Kidney epithelial cell (primary cell): ENCODE measurements at regions not wholly inside any gene's neighbourhood (a gene's known extent, or its start where the extent isn't known, plus 50 kb on each side); places are given as distances from the start of the nearest gene placed in this dataset.

ENCODE experiments used
- DNase-seq: peaks from one replicate; pipeline ENCODE4 v3.0.0-alpha.2; 2010; ENCODE audit warnings: low read depth
- H3K27me3 ChIP-seq: 2 replicates; pipeline ENCODE4 v1.6.0; 2011; ENCODE audit warnings: low read length; ENCODE audit not compliant: control insufficient read depth, insufficient read depth
- H3K36me3 ChIP-seq: 2 replicates; pipeline ENCODE4 v1.5.1; 2011; ENCODE audit warnings: low read length; ENCODE audit not compliant: control insufficient read depth, insufficient read depth
- H3K4me3 ChIP-seq: 2 replicates; pipeline ENCODE4 v1.5.1; 2011; ENCODE audit warnings: low read depth, mild to moderate bottlenecking, control low read depth, low read length
- TF ChIP-seq, protein P1 (sequence below): IDR thresholded peaks from 2 replicates; pipeline ENCODE4 v1.5.1; 2011; ENCODE audit warnings: mild to moderate bottlenecking, moderate library complexity, low read length, control low read depth, inconsistent platforms; ENCODE audit not compliant: insufficient read depth, poor library complexity, severe bottlenecking

DNA sequence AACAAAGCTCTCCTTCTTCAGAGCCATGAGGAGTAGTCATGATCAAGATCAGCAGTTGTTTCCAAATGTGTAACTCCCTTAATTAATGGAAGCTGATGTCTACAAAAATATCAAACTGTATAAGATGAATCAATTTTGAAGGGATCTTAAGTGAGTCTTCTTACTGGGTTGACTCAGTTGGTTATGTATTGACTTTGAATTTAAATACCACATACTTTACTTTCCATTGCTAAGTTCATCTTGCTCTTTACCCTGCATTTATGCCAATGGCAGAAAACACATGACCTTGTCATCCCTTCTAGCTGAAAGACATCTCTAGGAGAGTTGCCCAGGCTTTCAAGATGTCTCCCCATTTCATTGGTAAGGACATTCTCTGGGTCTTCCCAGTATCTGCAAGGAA lies 123.2 kb upstream of the STMND1 start:
- Histone ChIP-seq H3K36me3 (no peaks in the 10 kb centered on the region), H3K4me3 (no peak overlapping the region), H3K27me3 (peaks cover 9% of the 10 kb centered on the region)
- DNase-seq = no peak
- TF ChIP-seq, protein P1, sequence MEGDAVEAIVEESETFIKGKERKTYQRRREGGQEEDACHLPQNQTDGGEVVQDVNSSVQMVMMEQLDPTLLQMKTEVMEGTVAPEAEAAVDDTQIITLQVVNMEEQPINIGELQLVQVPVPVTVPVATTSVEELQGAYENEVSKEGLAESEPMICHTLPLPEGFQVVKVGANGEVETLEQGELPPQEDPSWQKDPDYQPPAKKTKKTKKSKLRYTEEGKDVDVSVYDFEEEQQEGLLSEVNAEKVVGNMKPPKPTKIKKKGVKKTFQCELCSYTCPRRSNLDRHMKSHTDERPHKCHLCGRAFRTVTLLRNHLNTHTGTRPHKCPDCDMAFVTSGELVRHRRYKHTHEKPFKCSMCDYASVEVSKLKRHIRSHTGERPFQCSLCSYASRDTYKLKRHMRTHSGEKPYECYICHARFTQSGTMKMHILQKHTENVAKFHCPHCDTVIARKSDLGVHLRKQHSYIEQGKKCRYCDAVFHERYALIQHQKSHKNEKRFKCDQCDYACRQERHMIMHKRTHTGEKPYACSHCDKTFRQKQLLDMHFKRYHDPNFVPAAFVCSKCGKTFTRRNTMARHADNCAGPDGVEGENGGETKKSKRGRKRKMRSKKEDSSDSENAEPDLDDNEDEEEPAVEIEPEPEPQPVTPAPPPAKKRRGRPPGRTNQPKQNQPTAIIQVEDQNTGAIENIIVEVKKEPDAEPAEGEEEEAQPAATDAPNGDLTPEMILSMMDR = no peak

DNA sequence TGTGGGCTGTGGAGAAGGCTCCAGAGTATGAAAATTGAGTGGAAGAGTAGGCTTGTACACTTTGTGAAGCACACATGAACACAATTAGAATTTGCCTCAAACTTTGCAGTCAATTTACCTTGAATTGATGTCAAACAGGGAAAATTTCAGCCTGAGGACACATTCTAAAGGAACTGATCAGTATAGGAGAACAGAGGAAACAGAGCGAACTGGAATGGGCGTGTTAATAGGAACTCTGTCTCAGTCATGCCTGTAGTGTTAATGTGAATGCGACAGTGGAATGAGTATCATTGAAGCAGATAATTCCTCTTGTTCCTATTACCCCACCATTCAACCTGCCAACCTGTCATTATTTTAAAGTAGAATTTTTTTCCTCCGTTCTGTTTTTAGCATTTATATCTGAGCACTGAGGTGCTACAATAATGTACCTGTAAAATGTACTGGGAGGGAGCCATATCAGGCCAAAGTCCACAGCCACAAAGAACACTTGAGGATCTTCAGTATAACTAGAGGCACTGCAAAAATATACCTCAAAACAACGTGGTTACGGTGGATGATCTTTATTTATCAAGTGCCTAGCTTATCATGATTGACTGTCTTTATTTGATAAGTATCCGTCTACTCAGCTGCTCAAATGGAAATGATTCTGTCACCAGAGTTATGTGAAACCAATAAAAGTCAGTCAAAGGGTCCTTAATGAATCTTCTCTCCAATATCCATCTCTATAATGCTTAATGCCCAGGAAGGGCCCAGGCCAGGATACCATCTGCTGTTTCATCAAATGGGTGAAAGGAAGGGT lies 125.3 kb upstream of the STMND1 start:
- TF ChIP-seq, protein P1 = no peak
- no peak for DNase-seq
- Histone ChIP-seq H3K4me3 (no peak overlapping the region), H3K27me3 (peaks cover 9% of the 10 kb centered on the region), H3K36me3 (no peaks in the 10 kb centered on the region)

DNA sequence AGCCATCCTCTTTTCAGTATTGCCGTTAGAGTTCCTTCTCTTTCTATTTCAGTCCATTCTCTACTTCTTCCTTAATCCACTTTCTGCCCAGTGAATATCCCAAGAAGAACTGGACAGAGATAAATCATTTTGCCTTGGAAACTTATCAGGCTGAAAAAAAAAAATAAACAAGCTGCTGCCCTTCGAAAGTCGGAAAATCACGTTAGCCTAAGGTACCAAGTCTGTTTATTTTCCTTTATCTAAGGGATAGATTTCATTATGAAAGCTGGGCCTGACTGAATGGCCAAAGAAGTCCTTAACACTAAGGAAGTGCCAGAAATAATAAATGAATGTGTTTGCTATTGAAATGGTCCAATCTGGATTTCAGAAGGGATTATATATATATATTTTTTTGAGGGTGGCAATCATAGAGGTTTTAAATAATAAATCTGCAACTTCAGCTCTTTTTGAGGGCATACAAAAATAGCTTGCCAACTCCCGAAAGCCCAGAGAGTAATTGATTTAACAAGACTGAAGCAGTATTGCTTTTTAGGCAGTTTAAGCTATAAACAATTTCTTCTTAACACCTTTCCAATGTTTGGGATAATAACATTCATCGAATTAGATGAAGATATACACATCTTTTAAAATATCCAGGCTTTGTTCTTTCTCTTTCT lies 127.0 kb upstream of the STMND1 start:
- Histone ChIP-seq H3K4me3 (no peak overlapping the region), H3K27me3 (peaks cover 9% of the 10 kb centered on the region), H3K36me3 (no peaks in the 10 kb centered on the region)
- DNase-seq = no peak
- TF ChIP-seq, protein P1 = no peak

DNA sequence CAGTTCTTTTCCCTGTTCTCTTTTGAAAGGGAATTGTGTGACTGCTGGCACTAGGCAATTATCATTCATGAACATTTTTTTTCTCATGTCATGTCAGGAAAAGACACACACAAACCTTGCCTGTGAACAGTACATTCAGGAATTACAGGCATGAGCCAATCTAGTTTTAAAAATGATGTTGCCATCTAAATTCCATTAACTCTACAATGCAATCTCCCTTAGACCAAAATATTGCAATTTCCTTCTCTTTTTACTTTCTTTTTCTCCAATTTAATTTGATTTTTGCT lies 127.5 kb upstream of the STMND1 start:
- TF ChIP-seq, protein P1 = no peak
- no peak for DNase-seq
- H3K27me3 ChIP-seq = peaks cover 8% of the 10 kb centered on the region

DNA sequence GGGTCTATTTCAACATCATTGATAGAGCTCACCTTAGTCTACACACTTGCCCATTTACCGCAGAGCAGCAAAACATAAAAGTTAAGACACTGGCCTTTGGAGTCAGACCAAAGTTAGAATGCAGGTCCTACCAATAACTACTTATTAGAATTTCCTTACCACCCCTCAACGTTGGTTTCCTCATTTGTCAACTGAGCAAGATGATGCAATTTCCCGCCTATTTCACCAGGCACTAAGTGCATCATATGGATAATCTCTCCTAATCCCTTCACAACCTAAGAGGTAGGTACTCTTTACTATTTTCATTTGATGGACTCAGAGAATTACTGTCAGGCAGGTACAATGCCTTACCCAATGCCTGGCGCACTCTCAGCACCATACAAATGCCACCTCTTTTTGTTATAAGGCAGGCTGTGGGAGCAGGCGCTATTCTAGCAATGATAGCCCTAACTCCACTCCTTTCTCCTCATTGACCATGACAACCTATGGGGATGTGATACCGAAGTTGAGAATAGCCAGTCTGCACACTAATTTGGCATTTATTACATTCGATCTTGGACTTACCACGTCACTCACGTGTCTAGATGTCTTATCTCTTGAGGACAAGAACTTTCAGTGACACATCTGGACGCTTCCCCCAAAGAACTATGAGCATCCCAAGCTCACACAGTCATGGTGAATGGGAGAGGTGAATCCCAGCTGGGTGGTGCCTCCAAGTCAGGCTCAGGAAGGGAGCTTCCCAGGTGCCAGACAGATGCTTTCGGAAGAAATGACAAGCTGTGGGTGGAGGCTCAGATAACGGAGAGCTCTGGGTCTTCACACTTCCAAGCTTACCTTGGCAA lies 128.1 kb upstream of the STMND1 start:
- TF ChIP-seq, protein P1 = no peak

More for the DNA sequence above, 127.5 kb upstream of the STMND1 start:
- Histone ChIP-seq H3K4me3 (no peak overlapping the region), H3K36me3 (no peaks in the 10 kb centered on the region)

More for the DNA sequence above, 128.1 kb upstream of the STMND1 start:
- no peak for DNase-seq
- Histone ChIP-seq H3K36me3 (no peaks in the 10 kb centered on the region), H3K27me3 (peaks cover 8% of the 10 kb centered on the region), H3K4me3 (no peak overlapping the region)
